Vagina (tissue), 2 donors: ENCODE measurements at regions not wholly inside any gene's neighbourhood (a gene's known extent, or its start where the extent isn't known, plus 50 kb on each side); places are given as distances from the start of the nearest gene placed in this dataset.
"Not testable (repeated sequence)": the region's sequence is repeated elsewhere in the genome, so short reads cannot be mapped to it uniquely, and the experiment has no call there.

Source experiments
- DNase-seq, 2 donors: peaks; one replicate each; pipeline ENCODE4 v3.0.0-alpha.2; 2017; ENCODE audit errors: extremely low spot score in 2 of 2
- H3K27ac ChIP-seq: fragments of 200-600 bp; sonication (generic); one replicate; pipeline ENCODE4 v1.5.1; 2019
- H3K27me3 ChIP-seq: fragments of 200-600 bp; sonication (generic); one replicate; pipeline ENCODE4 v1.5.1; 2019
- H3K36me3 ChIP-seq, 2 donors: fragments of 200-600 bp; sonication (generic); one replicate each; pipeline ENCODE4 v1.5.1; 2017 to 2019
- H3K4me1 ChIP-seq: fragments of 200-600 bp; sonication (generic); one replicate; pipeline ENCODE4 v1.5.1; 2019
- H3K4me3 ChIP-seq, 2 donors: fragments of 200-600 bp; sonication (generic); 1 replicate in 1 of 2; 2 replicates in 1 of 2; pipeline ENCODE4 v1.5.1; 2016 to 2019
- H3K9me3 ChIP-seq: fragments of 200-600 bp; sonication (generic); one replicate; pipeline ENCODE4 v1.5.1; 2019
- CTCF ChIP-seq, 3 experiments: fragments of 450-650 bp in 2 of 3; fragments of 200-600 bp in 1 of 3; sonication (generic) in 1 of 3; IDR thresholded peaks; one replicate each; pipeline ENCODE4 v1.5.1; 2017 to 2019; ENCODE audit warnings: antibody characterized with exemption in 3 of 3, mild to moderate bottlenecking in 2 of 3, moderate library complexity in 2 of 3
- POLR2A ChIP-seq, 2 donors: fragments of 450-650 bp; IDR thresholded peaks; one replicate each; pipeline ENCODE4 v1.6.1; 2017; ENCODE audit warnings: antibody characterized with exemption in 2 of 2, mild to moderate bottlenecking in 2 of 2, moderate library complexity in 2 of 2
- POLR2AphosphoS5 ChIP-seq, 2 donors: sonication (generic); formaldehyde crosslinking; IDR thresholded peaks; one replicate each; pipeline ENCODE4 v1.9.0; 2017; ENCODE audit warnings: antibody characterized with exemption in 2 of 2, mild to moderate bottlenecking in 2 of 2, low read depth in 1 of 2; ENCODE audit not compliant: insufficient read depth in 1 of 2
- intact Hi-C: fragments of 100-400 bp; cut with DNase I; formaldehyde crosslinking; loops from one replicate; pipeline ENCODE4 v1.15.1; 2023

- TF ChIP-seq POLR2AphosphoS5 (IDR thresholded peaks at IDR 0.05; ENCODE audit: insufficient read depth in 1 of 2, low read depth in 1 of 2) (no peak), CTCF (IDR thresholded peaks at IDR 0.05) (no peak), POLR2A (IDR thresholded peaks at IDR 0.05) (no peak)
- no peak overlapping the region for H3K27ac ChIP-seq
- no peaks in the 10 kb centered on the region for H3K9me3 ChIP-seq
- H3K4me1 ChIP-seq, result no peaks in the 10 kb centered on the region
- no peaks in the 10 kb centered on the region for H3K27me3 ChIP-seq
- H3K36me3 ChIP-seq, result no peaks in the 10 kb centered on the region
- DNase-seq, result no peak
- intact Hi-C loops, result no loop called here
- no peak overlapping the region for H3K4me3 ChIP-seq
Measured at GRCh38 chrX:138067415-138067814, 501.5 kb downstream of the ZIC3 start.

- no peaks in the 10 kb centered on the region for H3K9me3 ChIP-seq
- TF ChIP-seq CTCF (IDR thresholded peaks at IDR 0.05), result no peak
- intact Hi-C loops, result no loop called here
- DNase-seq, result no peak
- H3K36me3 ChIP-seq, result no peaks in the 10 kb centered on the region
- no peaks in the 10 kb centered on the region for H3K27me3 ChIP-seq
- H3K4me3 ChIP-seq, result no peak overlapping the region
- H3K4me1 ChIP-seq, result no peaks in the 10 kb centered on the region
- no peak overlapping the region for H3K27ac ChIP-seq
Measured at GRCh38 chrX:138073626-138074025, 507.7 kb downstream of the ZIC3 start.

GRCh38 chrX:138082251-138082650 is 516.3 kb downstream of the ZIC3 start:
- Histone ChIP-seq H3K4me3 (no peak overlapping the region), H3K36me3 (no peaks in the 10 kb centered on the region), H3K9me3 (no peaks in the 10 kb centered on the region), H3K4me1 (no peaks in the 10 kb centered on the region), H3K27ac (no peak overlapping the region), H3K27me3 (no peaks in the 10 kb centered on the region)
- no peak for TF ChIP-seq POLR2A (IDR thresholded peaks at IDR 0.05)
- TF ChIP-seq POLR2AphosphoS5 (IDR thresholded peaks at IDR 0.05; ENCODE audit: insufficient read depth in 1 of 2, low read depth in 1 of 2), result no peak
- DNase-seq, result no peak
- intact Hi-C loops, result no loop called here

GRCh38 chrX:138082896-138083295 is 517.0 kb downstream of the ZIC3 start:
- Histone ChIP-seq H3K27ac (no peak overlapping the region), H3K4me3 (no peak overlapping the region), H3K36me3 (no peaks in the 10 kb centered on the region), H3K4me1 (no peaks in the 10 kb centered on the region), H3K27me3 (no peaks in the 10 kb centered on the region), H3K9me3 (no peaks in the 10 kb centered on the region)
- TF ChIP-seq POLR2AphosphoS5 (IDR thresholded peaks at IDR 0.05; ENCODE audit: insufficient read depth in 1 of 2, low read depth in 1 of 2) (no peak), POLR2A (IDR thresholded peaks at IDR 0.05) (no peak), CTCF (IDR thresholded peaks at IDR 0.05) (no peak)
- no peak for DNase-seq
- intact Hi-C loops, result no loop called here

GRCh38 chrX:138110910-138111309 is 545.0 kb downstream of the ZIC3 start:
- DNase-seq, H3K36me3 ChIP-seq, H3K27ac ChIP-seq, intact Hi-C loops, H3K4me1 ChIP-seq, H3K9me3 ChIP-seq, H3K4me3 ChIP-seq, H3K27me3 ChIP-seq: not testable (repeated sequence)

- H3K27me3 ChIP-seq, result no peaks in the 10 kb centered on the region
- H3K36me3 ChIP-seq, result no peaks in the 10 kb centered on the region
- no peaks in the 10 kb centered on the region for H3K4me1 ChIP-seq
- TF ChIP-seq POLR2AphosphoS5 (IDR thresholded peaks at IDR 0.05; ENCODE audit: insufficient read depth in 1 of 2, low read depth in 1 of 2) (no peak), POLR2A (IDR thresholded peaks at IDR 0.05) (no peak), CTCF (IDR thresholded peaks at IDR 0.05) (no peak)
- H3K27ac ChIP-seq, result no peak overlapping the region
- H3K4me3 ChIP-seq, result no peak overlapping the region
- no peaks in the 10 kb centered on the region for H3K9me3 ChIP-seq
- intact Hi-C loops, result no loop called here
- DNase-seq, result no peak
Measured at GRCh38 chrX:138127314-138127713, 561.4 kb downstream of the ZIC3 start.
